NCI-H146 treated with DMSO at 0.1 percent for 48 hours (cell line): ENCODE measurements at regions not wholly inside any gene's neighbourhood (a gene's known extent, or its start where the extent isn't known, plus 50 kb on each side); places are given as distances from the start of the nearest gene placed in this dataset.
"Not testable (repeated sequence)": the region's sequence is repeated elsewhere in the genome, so short reads cannot be mapped to it uniquely, and the experiment has no call there.

Experiments
- DNase-seq: peaks from one replicate; lab custom pipeline; 2025; ENCODE audit not compliant: unreplicated experiment; lab: John Stamatoyannopoulos, UW

DNA sequence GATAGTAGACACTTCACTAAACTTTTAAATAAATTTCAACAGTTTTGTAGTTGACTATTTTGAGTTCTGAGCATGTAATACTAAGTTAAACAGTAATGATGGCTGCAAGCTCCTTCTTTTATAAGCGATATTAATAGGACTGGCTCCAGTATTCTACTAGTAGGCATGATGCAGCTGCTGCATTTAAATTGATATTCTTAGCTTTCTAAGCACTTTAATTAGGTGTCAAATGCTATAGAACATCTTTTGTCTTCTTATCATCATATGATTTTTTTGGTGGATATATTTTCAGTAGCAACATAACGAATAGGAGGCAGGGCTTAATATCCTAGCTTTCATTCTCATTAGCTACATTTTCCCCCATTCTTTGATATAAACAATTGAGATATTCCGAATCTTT, 141.1 kb downstream of the FBXO4 start:
- DNase-seq: no peak

GRCh38 chr5:42074353-42074752, 149.3 kb downstream of the FBXO4 start:
- no peak for DNase-seq

- no peak for DNase-seq
Measured at GRCh38 chr5:42089705-42090104, 164.6 kb downstream of the FBXO4 start.

DNA sequence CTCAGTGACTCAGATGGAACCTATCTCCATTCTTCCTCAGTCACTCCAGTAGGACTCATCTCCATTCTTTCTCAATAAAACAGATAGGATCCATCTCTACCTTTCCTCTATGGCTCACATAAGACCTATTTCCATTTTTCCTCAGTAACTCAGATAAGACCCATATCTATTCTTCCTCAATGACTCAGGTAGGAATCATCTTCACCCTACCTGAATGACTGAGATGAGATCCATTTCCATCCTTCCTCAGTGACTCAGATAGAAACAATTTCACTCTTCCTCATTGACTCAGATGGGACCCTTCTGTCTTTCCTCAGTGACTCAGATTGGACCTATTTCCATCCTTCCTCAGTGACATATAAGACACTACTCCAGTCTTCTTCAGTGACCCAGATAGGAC, 165.1 kb downstream of the FBXO4 start:
- DNase-seq: no peak

GRCh38 chr5:42099846-42100245, 174.8 kb downstream of the FBXO4 start:
- not testable (repeated sequence) for DNase-seq

- no peak for DNase-seq
Measured at GRCh38 chr5:42108468-42108867, 183.4 kb downstream of the FBXO4 start.

- DNase-seq: no peak
Measured at GRCh38 chr5:42109006-42109572, 184.0 kb downstream of the FBXO4 start.

DNA sequence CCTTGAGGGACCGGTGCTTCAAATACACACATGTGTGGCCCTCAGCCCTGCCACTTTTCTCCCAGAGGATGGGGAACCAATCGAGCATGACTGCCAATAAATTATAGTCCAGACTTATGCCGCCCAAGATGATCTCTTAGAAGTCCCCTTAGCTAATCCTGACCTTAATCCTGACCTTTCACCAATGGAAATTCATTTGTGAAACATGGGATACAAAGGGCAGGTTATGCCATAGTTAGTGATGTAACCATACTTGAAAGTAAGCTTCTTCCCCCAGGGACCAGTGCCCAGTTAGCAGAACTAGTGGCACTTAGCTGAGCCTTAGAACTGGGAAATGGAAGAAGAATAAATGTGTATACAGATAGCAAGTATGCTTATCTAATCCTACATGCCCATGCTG, 190.6 kb downstream of the FBXO4 start:
- not testable (repeated sequence) for DNase-seq

- DNase-seq: no peak
Measured at GRCh38 chr5:42120070-42120469, 195.0 kb downstream of the FBXO4 start.

DNA sequence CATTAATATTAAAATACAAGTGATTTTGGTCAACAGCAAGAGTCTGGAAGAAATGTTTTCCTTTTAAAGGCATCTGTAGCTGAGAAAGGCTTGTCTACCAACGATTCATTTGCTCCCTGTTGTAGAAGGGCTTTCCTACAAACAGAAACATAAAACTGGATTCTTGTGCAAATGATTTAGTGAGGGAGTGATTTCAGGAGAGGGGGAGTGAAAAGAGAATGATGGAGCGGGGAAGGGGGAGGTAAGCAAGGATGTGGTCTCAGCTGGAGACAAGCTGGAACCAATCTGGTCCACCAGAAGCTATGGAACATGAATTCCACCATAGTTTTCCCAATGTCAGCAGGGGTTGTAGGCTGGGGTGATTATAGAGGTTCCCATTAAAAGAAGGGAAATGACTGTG, 196.3 kb downstream of the FBXO4 start:
- DNase-seq: no peak

DNA sequence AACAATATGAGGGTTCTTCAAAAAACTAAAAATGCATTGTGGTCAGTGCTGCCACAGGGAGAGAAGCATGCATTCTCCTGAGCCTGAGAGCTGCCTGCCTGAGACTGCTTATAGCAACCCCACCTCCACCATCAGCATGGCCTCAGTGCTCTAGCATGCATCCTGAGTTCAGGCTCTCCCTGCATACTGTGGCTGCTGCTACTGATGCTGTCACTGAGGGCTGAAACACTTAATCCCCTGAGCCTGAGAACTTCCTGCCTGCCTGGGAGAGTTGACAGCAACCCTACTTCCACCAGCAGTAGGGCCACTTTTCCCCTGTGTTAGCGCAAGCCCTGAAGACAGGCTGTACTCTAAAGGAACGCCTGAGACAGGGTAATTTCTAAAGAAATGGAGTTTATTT, 206.0 kb downstream of the FBXO4 start:
- no peak for DNase-seq

- DNase-seq: no peak
Measured at GRCh38 chr5:42143361-42143760, 218.3 kb downstream of the FBXO4 start.

- DNase-seq: no peak
Measured at GRCh38 chr5:42148813-42149212, 223.7 kb downstream of the FBXO4 start.

GRCh38 chr5:42157215-42157614, 232.1 kb downstream of the FBXO4 start:
- no peak for DNase-seq

GRCh38 chr5:42163083-42163482, 238.0 kb downstream of the FBXO4 start:
- DNase-seq: no peak

DNA sequence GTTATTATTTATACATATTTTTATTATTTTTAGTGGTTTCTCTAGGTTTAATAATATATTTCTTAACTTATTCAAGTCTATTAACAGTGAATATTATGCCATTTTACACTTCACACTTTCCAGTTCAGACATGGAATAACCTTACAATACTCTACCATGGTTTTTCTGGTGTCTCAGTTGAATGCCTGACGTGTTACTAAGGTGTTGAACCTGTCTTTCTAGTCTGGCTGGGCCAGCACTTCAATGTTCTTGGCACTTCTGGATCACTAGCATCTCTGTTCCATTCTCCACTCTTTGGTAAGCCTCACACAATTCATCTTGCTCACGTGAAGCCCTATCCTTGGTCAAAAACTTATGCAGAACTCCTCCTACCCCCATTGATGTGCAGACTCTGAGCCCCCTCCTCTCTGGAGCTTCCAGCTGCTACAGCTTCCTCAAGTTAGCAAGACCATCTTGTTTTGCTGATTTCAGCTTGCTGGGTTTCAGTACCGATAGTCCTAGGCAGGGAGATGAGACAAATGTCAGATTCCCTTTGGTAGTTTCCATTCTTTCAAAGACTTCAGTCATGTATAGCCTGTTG, 243.1 kb downstream of the FBXO4 start:
- DNase-seq: no peak

- not testable (repeated sequence) for DNase-seq
Measured at GRCh38 chr5:42176118-42176517, 247.1 kb upstream of the GHR start.

GRCh38 chr5:42179843-42180242, 243.4 kb upstream of the GHR start:
- DNase-seq: not testable (repeated sequence)

GRCh38 chr5:42216904-42217303, 206.3 kb upstream of the GHR start:
- no peak for DNase-seq

- DNase-seq: no peak
Measured at GRCh38 chr5:42217791-42218190, 205.4 kb upstream of the GHR start.

DNA sequence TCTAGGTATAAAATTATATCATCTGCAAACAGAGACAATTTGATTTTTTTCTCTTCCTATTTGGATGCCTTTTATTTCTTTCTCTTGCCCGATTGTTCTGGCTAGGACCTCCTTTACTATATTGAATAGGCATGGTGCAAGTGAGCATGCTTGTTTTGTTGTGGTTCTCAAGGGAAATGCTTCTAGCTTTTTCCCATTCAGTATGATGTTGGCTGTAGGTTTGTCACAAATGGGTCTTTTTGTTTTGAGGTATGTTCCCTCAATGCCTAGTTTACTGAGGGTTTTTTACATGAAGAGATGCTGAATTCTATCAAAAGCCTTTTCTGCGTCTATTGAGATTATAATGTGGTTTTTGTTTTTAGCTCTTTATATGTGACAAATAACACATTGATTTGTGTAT, 198.2 kb upstream of the GHR start:
- no peak for DNase-seq

DNA sequence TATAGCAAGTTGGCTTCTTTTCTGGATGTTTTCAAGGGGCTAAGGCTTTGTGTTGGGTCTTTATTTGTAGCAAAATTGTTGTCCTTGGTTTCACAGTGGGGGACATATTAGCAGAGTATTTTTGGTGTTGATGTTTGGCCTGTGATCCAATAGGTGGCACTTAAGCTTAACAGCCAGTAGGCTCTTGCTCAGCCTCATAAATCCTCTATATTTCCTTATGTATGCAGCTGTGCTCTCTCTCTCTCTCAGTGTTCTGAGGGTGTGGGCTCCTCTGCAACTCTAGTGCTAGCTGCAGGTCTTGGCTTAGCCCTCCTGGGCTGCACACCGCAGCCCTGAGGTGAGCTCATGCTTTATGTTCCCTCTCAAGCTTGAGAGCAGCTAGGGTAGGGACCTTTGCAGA, 195.0 kb upstream of the GHR start:
- no peak for DNase-seq

- no peak for DNase-seq
Measured at GRCh38 chr5:42230839-42231238, 192.4 kb upstream of the GHR start.
